ENCODE measurements at regions not wholly inside any gene's neighbourhood (a gene's known extent, or its start where the extent isn't known, plus 50 kb on each side); places are given as distances from the start of the nearest gene placed in this dataset.

DNA sequence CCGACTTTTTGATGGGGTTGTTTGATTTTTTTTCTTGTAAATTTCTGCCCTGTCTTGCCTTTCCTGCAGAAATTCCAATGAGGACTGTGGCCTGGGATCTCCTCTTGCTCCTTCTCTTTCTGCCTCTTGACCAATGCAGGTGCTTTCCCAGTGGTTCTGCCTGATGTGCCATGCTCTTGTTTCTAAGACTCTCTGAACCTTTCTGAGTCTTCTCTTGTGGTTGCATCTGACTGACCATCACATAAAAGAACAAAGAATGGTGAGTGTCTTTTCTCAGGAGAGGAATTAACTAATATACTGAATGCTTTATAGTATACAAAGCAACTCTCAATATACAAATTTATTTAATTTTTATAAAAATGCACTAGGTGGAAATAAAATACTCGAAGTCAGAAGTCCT lies 424.6 kb downstream of the TRIB2 start:
- TF ChIP-seq POLR2A (IDR thresholded peaks at IDR 0.05) = no peak
- TF ChIP-seq, protein P1, sequence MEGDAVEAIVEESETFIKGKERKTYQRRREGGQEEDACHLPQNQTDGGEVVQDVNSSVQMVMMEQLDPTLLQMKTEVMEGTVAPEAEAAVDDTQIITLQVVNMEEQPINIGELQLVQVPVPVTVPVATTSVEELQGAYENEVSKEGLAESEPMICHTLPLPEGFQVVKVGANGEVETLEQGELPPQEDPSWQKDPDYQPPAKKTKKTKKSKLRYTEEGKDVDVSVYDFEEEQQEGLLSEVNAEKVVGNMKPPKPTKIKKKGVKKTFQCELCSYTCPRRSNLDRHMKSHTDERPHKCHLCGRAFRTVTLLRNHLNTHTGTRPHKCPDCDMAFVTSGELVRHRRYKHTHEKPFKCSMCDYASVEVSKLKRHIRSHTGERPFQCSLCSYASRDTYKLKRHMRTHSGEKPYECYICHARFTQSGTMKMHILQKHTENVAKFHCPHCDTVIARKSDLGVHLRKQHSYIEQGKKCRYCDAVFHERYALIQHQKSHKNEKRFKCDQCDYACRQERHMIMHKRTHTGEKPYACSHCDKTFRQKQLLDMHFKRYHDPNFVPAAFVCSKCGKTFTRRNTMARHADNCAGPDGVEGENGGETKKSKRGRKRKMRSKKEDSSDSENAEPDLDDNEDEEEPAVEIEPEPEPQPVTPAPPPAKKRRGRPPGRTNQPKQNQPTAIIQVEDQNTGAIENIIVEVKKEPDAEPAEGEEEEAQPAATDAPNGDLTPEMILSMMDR (IDR thresholded peaks at IDR 0.05) = no peak

Measured in suprapubic skin (tissue), 3 donors.